HL-60 (cell line): ENCODE measurements at regions not wholly inside any gene's neighbourhood (a gene's known extent, or its start where the extent isn't known, plus 50 kb on each side); places are given as distances from the start of the nearest gene placed in this dataset.
"Not testable (repeated sequence)": the region's sequence is repeated elsewhere in the genome, so short reads cannot be mapped to it uniquely, and the experiment has no call there.

ENCODE experiments used
- DNase-seq, 2 experiments: peaks; one replicate each; pipeline ENCODE4 v3.0.0-alpha.2; 2010 to 2020; ENCODE audit warnings: low read depth in 1 of 2, low spot score in 1 of 2
- H3K27ac ChIP-seq: fragments of 250-450 bp; sonication (Bioruptor Pico); replicated peaks from 2 replicates; pipeline ENCODE4 v1.5.1; 2020; ENCODE audit warnings: mild to moderate bottlenecking, moderate library complexity
- H3K27me3 ChIP-seq: fragments of 250-450 bp; sonication (Bioruptor Pico); 2 replicates; pipeline ENCODE4 v1.5.1; 2021; ENCODE audit warnings: mild to moderate bottlenecking, moderate library complexity; ENCODE audit not compliant: insufficient read depth, poor library complexity, severe bottlenecking
- H3K4me3 ChIP-seq: replicated peaks from 2 replicates; pipeline ENCODE4 v1.5.1; 2011; ENCODE audit warnings: mild to moderate bottlenecking, control low read depth, low read length; ENCODE audit not compliant: insufficient read depth
- GABPA ChIP-seq: IDR thresholded peaks from 2 replicates; pipeline ENCODE4 v1.6.1; 2012; ENCODE audit warnings: low read depth
- POLR2AphosphoS5 ChIP-seq: IDR thresholded peaks from 2 replicates; pipeline ENCODE4 v1.6.1; 2012; ENCODE audit warnings: low read depth
- SPI1 ChIP-seq: IDR thresholded peaks from 2 replicates; pipeline ENCODE4 v1.6.1; 2012; ENCODE audit warnings: low read depth, mild to moderate bottlenecking, borderline replicate concordance
- TF ChIP-seq, protein P1 (sequence below): IDR thresholded peaks from 2 replicates; pipeline ENCODE4 v1.6.1; 2012; ENCODE audit warnings: low read depth; ENCODE audit not compliant: insufficient replicate concordance
- TF ChIP-seq, protein P2 (sequence below): IDR thresholded peaks from one replicate; pipeline ENCODE4 v1.5.1; 2011; ENCODE audit warnings: low read length, control low read depth, inconsistent platforms; ENCODE audit not compliant: insufficient read depth

DNA sequence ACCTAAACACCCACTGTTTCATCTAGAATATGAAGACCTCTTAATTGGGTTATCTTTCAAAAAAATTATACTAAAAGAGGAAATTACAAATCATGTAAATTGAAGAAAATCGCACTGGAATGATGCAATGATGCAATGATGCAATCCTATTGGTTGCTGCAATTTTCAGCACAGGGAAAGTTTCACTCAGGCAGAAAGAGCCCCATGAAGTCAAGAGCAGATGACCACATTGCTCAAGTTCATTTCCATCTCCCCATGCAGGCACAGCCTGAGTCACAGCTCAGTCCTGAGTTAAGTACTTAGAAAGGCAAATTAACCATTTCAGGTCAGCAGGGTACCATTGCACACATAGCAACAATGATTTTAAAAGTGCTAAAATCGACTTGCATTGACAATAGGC, 180.3 kb upstream of the MYO3A start:
- Histone ChIP-seq H3K27ac (no peak overlapping the region), H3K4me3 (no peak overlapping the region), H3K27me3 (no peaks in the 10 kb centered on the region)
- DNase-seq, result peak; percentile 71 to 79
- TF ChIP-seq SPI1, result no peak
- TF ChIP-seq, protein P1, sequence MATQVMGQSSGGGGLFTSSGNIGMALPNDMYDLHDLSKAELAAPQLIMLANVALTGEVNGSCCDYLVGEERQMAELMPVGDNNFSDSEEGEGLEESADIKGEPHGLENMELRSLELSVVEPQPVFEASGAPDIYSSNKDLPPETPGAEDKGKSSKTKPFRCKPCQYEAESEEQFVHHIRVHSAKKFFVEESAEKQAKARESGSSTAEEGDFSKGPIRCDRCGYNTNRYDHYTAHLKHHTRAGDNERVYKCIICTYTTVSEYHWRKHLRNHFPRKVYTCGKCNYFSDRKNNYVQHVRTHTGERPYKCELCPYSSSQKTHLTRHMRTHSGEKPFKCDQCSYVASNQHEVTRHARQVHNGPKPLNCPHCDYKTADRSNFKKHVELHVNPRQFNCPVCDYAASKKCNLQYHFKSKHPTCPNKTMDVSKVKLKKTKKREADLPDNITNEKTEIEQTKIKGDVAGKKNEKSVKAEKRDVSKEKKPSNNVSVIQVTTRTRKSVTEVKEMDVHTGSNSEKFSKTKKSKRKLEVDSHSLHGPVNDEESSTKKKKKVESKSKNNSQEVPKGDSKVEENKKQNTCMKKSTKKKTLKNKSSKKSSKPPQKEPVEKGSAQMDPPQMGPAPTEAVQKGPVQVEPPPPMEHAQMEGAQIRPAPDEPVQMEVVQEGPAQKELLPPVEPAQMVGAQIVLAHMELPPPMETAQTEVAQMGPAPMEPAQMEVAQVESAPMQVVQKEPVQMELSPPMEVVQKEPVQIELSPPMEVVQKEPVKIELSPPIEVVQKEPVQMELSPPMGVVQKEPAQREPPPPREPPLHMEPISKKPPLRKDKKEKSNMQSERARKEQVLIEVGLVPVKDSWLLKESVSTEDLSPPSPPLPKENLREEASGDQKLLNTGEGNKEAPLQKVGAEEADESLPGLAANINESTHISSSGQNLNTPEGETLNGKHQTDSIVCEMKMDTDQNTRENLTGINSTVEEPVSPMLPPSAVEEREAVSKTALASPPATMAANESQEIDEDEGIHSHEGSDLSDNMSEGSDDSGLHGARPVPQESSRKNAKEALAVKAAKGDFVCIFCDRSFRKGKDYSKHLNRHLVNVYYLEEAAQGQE, result no peak
- TF ChIP-seq POLR2AphosphoS5, result no peak
- no peak for TF ChIP-seq GABPA
- TF ChIP-seq, protein P2, sequence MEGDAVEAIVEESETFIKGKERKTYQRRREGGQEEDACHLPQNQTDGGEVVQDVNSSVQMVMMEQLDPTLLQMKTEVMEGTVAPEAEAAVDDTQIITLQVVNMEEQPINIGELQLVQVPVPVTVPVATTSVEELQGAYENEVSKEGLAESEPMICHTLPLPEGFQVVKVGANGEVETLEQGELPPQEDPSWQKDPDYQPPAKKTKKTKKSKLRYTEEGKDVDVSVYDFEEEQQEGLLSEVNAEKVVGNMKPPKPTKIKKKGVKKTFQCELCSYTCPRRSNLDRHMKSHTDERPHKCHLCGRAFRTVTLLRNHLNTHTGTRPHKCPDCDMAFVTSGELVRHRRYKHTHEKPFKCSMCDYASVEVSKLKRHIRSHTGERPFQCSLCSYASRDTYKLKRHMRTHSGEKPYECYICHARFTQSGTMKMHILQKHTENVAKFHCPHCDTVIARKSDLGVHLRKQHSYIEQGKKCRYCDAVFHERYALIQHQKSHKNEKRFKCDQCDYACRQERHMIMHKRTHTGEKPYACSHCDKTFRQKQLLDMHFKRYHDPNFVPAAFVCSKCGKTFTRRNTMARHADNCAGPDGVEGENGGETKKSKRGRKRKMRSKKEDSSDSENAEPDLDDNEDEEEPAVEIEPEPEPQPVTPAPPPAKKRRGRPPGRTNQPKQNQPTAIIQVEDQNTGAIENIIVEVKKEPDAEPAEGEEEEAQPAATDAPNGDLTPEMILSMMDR, result no peak

DNA sequence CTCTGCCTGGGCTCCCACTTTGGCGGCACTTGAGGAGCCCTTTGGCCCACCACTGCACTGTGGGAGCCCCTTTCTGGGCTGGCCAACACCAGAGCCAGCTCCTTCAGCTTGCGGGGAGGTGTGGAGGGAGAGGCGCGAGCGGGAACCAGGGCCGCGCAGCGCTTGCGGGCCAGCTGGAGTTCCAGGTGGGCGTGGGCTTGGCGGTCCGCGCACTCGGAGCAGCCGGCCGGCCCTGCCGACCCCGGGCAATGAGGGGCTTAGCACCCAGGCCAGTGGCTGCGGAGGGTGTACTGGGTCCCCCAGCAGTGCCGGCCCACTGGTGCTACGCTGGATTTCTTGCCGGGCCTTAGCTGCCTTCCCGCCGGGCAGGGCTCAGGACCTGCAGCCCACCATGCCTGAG, 178.2 kb upstream of the MYO3A start:
- not testable (repeated sequence) for H3K4me3 ChIP-seq, H3K27me3 ChIP-seq, DNase-seq, H3K27ac ChIP-seq

DNA sequence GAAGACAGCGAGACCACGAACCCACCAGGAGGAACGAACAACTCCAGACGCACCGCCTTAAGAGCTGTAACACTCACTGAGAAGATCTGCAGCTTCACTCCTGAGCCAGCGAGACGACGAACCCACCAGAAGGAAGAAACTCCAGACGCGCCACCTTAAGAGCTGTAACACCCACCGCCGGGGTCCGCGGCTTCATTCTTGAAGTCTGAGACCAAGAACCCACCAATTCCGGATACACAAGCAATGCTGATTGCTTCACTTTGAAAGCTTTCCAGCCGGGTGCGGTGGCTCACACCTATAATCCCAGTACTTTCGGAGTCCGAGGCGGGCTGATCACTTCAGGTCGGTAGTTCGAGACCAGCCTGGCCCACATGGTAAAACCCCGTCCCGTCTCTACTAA, 177.2 kb upstream of the MYO3A start:
- no peak for TF ChIP-seq GABPA
- TF ChIP-seq, protein P2, result no peak
- TF ChIP-seq, protein P1, result no peak
- no peak for TF ChIP-seq SPI1
- TF ChIP-seq POLR2AphosphoS5, result no peak
- Histone ChIP-seq H3K27me3 (no peaks in the 10 kb centered on the region), H3K27ac (no peak overlapping the region), H3K4me3 (no peak overlapping the region)
- DNase-seq, result no peak

DNA sequence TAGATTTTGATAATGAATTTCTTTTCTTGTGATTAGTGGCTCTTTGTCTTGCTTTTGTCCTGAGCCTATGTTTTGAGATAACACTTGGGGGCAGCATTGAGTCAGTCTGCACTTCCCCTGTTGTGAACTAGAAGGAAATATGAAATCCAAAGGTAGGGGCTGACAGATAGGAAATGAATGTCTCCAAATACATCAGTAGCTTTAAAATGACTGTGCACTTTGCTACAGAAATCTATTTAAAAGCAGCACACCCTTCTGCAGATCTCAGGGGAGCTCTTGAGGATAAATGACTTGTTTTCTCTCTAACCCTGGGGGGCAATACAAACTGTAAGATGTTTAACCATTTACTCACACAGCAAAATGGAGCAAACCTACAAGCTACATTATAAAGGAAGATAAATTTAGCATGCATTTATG, 176.0 kb upstream of the MYO3A start:
- DNase-seq, result peak in 1 of 2 experiments; percentile 36
- Histone ChIP-seq H3K27me3 (no peaks in the 10 kb centered on the region), H3K4me3 (no peak overlapping the region), H3K27ac (no peak overlapping the region)
- TF ChIP-seq GABPA (no peak), SPI1 (peak; percentile 68), POLR2AphosphoS5 (no peak)
- TF ChIP-seq, protein P2, result no peak
- TF ChIP-seq, protein P1, result no peak
